Stimulated activated naive B cell treated with anti-CD40 and anti-IgM and Interleukin-4, amounts not matched to agents 10 μg/mL and 1 μg/mL and 100 μg/mL, for 72 hours (primary cell): ENCODE measurements at regions not wholly inside any gene's neighbourhood (a gene's known extent, or its start where the extent isn't known, plus 50 kb on each side); places are given as distances from the start of the nearest gene placed in this dataset.
"Not testable (repeated sequence)": the region's sequence is repeated elsewhere in the genome, so short reads cannot be mapped to it uniquely, and the experiment has no call there.

Experiments
- ATAC-seq, 2 donors: fragments of 150-1000 bp; cut with Tn5 transposase; replicated peaks; 2 replicates each; pipeline ENCODE4 v1.10.0; 2021; ENCODE audit warnings: moderate library complexity in 1 of 2
- DNase-seq: peaks from one replicate; pipeline ENCODE4 v3.0.0; 2021
- H3K27ac Mint-ChIP-seq: one replicate; pipeline ENCODE4 v1.8.0; 2022; ENCODE audit warnings: mild to moderate bottlenecking, mixed read lengths
- H3K27me3 Mint-ChIP-seq, 2 donors: one replicate each; pipeline ENCODE4 v1.8.0; 2022; ENCODE audit warnings: mixed read lengths in 2 of 2
- H3K36me3 Mint-ChIP-seq, 2 donors: one replicate each; pipeline ENCODE4 v1.8.0; 2022; ENCODE audit warnings: mixed read lengths in 2 of 2, mild to moderate bottlenecking in 1 of 2
- H3K4me1 Mint-ChIP-seq, 2 donors: one replicate each; pipeline ENCODE4 v1.8.0; 2022; ENCODE audit warnings: mixed read lengths in 2 of 2, mild to moderate bottlenecking in 1 of 2
- H3K4me3 Mint-ChIP-seq, 2 donors: one replicate each; pipeline ENCODE4 v1.8.0; 2022; ENCODE audit warnings: mild to moderate bottlenecking in 2 of 2, mixed read lengths in 2 of 2, moderate library complexity in 1 of 2
- H3K9me3 Mint-ChIP-seq, 2 donors: one replicate each; pipeline ENCODE4 v1.8.0; 2022; ENCODE audit warnings: mixed read lengths in 2 of 2, mild to moderate bottlenecking in 1 of 2

DNA sequence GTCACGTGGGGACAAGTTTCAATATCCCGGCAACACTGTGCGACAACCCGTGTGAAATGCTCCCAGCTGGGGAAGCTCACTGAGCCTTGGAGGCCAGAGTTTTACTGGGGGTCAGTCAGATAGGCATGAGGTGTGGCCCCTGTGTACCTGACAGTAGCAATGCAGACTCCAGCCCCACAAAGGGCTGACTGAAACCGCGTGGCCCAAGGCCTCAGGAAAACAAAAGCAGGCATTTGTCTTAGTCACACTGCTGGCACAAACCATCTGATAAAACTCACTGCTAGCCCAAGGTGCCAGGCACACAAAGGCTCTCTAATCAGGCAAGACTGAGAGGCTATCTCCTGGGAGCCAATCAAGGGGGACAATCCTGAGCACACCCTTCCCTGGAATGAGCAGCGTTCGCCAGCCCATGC lies 786.6 kb upstream of the RAB6C start:
- Mint-ChIP-seq H3K9me3 (no peaks in the 10 kb centered on the region), H3K27ac (no peak overlapping the region), H3K27me3 (peaks cover 5 to 11% of the 10 kb centered on the region in 2 donors), H3K36me3 (no peaks in the 10 kb centered on the region), H3K4me3 (no peak overlapping the region), H3K4me1 (no peaks in the 10 kb centered on the region)
- ATAC-seq (no peak), DNase-seq (no peak)

DNA sequence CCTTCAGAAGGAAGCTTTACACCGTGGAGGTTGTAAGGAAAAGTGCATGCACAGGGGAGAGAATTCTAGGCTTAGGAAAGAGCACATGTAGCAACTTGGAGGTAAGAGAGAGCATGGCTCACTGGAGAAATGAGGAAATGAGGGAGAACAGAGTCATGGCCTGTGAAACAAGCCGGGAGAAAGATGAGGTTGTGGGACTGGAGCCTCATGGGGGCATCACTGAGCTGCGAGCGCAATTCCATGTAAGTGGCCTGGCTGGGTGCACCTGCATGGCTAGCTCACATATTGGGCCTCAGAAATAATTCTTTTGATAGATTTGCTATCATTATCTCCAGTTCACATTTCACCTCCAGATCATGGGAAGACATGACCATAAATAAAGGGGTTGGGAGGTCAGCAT lies 785.5 kb upstream of the RAB6C start:
- Mint-ChIP-seq H3K4me1 (no peaks in the 10 kb centered on the region), H3K36me3 (no peaks in the 10 kb centered on the region), H3K9me3 (no peaks in the 10 kb centered on the region), H3K27me3 (peaks cover 4 to 11% of the 10 kb centered on the region in 2 donors), H3K27ac (no peak overlapping the region), H3K4me3 (no peak overlapping the region)
- ATAC-seq: no peak
- DNase-seq: no peak

DNA sequence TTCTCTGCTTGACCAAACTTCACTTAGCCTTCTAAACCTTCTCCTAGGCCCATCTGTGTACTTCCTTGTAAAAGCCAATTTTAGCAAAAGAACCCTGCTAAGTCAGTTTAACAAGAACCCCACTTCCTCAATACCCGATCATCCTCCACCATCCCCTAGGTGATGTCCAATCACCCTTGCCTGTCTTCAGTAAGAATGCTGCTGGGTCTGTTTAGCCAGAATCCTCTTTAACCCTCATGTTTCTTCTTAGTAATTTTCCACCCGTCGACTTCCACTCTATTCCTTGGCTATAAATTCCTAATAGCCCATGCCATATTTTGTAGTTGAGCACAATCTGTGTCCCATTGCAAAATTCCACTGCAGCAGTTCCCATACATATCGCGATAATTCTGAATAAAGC lies 780.0 kb upstream of the RAB6C start:
- Mint-ChIP-seq H3K27ac (no peak overlapping the region), H3K4me1 (no peaks in the 10 kb centered on the region), H3K4me3 (no peak overlapping the region), H3K27me3 (no peaks in the 10 kb centered on the region), H3K9me3 (no peaks in the 10 kb centered on the region), H3K36me3 (no peaks in the 10 kb centered on the region)
- no peak for DNase-seq
- ATAC-seq: no peak

DNA sequence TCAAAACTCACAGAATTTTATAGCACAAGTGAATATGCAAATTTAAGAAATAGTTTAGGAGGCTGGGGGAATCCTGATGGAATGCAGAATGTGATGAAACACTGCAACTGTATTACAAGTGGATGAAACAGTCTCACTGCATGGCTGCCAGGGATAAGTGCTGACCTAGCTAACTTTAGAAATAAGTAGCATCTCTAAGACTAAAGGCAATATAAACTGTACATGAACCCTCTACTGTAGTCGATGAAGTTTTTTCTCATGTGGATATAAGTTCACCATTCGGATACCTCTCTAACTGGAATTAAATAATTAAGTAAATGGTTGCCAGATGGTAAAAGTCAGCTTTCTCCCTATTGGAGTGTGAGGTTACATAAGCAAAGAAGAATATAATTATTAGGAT lies 777.8 kb upstream of the RAB6C start:
- peaks cover 13 to 15% of the 10 kb centered on the region in 2 donors for H3K27me3 Mint-ChIP-seq
- no peaks in the 10 kb centered on the region for H3K36me3 Mint-ChIP-seq
- no peaks in the 10 kb centered on the region for H3K9me3 Mint-ChIP-seq
- DNase-seq (no peak), ATAC-seq (no peak)
- no peak overlapping the region for H3K4me3 Mint-ChIP-seq
- no peaks in the 10 kb centered on the region for H3K4me1 Mint-ChIP-seq
- H3K27ac Mint-ChIP-seq: no peak overlapping the region

DNA sequence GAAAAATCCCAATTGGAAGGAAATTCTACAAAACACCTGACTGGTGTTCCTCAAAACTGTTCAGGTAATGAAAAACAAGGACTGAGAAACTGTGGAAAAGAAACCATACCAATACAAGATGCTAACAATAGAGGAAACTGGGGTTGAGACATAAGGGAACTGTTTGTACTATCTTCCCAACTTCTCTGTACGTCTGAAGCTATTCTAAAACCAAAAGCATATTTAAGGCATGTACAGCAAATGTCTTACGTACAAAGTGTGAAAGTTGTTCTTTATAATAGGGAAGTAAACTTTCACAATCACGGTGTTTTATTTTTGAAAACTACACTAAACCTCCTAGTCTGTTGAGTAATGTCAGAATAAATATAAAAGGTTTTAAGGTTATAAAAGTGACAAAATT lies 776.1 kb upstream of the RAB6C start:
- Mint-ChIP-seq H3K9me3 (no peaks in the 10 kb centered on the region), H3K4me1 (no peaks in the 10 kb centered on the region), H3K4me3 (no peak overlapping the region), H3K27me3 (peaks cover 15 to 26% of the 10 kb centered on the region in 2 donors), H3K36me3 (no peaks in the 10 kb centered on the region), H3K27ac (no peak overlapping the region)
- no peak for ATAC-seq
- DNase-seq: no peak

DNA sequence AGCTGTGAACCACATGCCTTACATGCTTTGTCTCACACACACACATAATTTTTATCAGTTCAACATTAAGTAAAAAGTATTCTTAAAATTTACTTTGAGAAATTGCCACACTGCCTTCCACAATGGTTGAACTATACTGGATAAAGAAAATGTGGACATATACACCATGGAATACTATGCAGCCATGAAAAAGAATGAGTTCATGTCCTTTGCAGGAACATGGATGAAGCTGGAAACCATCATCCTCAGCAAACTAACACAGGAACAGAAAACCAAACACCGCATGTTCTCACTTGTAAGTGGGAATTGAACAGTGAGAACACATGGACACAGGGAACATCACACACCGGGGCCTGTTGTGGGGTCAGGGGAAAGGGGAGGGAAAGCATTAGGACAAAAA lies 774.9 kb upstream of the RAB6C start:
- not testable (repeated sequence) for DNase-seq, H3K36me3 Mint-ChIP-seq, H3K9me3 Mint-ChIP-seq, H3K27ac Mint-ChIP-seq, H3K4me1 Mint-ChIP-seq, ATAC-seq, H3K4me3 Mint-ChIP-seq
- peaks cover 19 to 32% of the 10 kb centered on the region in 2 donors for H3K27me3 Mint-ChIP-seq

DNA sequence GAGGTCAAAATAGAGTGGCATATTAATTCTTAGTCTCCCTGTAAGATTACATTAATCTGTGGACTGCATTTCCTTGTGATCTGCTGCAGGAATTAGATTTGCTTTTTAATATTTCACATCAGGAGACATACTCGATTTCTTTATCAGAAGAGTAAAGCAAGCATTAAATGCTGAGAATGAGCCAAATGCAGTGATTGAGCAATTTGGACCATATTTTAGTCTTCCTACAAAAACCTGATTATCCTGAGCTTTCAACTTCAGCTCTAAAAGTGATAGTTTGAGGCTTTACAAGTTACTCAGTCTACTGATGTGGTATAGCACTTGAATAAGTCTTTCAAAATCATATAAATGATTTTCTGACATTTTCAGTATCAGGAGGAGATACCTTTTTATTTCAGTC lies 774.3 kb upstream of the RAB6C start:
- no peaks in the 10 kb centered on the region for H3K9me3 Mint-ChIP-seq
- no peak overlapping the region for H3K27ac Mint-ChIP-seq
- H3K36me3 Mint-ChIP-seq: no peaks in the 10 kb centered on the region
- H3K27me3 Mint-ChIP-seq: peaks cover 19 to 38% of the 10 kb centered on the region in 2 donors
- H3K4me1 Mint-ChIP-seq: no peaks in the 10 kb centered on the region
- ATAC-seq (no peak), DNase-seq (no peak)
- no peak overlapping the region for H3K4me3 Mint-ChIP-seq

DNA sequence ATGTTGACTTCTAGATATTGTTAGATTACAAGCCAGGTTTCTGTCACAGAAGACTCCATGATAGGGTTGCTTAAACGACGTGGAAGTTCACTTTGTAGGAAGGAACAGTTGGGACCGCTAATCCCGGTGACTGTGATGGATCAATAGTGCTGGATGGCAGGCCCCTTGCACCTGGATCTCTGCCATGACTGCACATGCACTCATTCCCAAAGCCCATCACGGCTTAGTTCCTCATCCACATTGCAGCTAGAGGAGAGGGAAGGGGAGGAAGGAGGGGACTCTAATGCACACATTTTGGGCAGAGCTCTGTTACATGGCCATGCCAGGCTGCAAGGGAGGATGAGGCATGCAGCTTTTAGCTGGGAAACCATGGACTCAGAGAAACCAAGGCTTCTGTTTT lies 773.7 kb upstream of the RAB6C start:
- Mint-ChIP-seq H3K4me1 (no peaks in the 10 kb centered on the region), H3K36me3 (no peaks in the 10 kb centered on the region), H3K27me3 (peaks cover 19 to 38% of the 10 kb centered on the region in 2 donors), H3K9me3 (no peaks in the 10 kb centered on the region), H3K4me3 (no peak overlapping the region), H3K27ac (no peak overlapping the region)
- DNase-seq: no peak
- ATAC-seq: no peak

DNA sequence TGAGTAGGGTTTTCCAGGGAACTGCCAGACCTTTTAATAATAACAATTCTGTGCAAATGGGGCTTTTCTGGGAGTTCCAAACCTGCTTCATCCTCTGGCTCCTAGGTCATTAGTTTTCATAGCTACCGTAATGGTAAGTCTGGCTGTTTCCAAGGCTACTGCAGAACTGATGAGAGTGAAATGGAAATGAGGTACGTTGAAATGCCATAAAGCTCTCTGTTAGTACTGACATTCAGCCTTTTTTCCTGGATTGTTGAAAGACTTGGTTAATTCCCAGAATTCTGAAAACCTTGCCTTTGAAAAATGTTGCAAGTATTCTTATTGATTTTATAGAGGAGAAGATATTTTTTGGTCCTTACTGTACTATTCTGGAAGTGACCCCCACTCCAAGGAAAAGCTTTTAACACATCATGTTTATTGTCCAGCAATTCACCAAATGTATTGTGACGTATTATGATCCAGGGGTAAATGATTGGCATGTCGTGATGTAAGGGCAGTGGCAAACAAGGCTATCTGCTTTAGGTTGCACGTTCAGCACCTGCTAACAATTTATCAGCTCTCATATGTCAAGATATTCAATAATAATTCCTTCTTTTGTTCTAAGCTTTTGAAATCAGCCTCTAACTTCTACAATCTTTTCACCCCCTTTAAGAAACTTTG lies 767.0 kb upstream of the RAB6C start:
- Mint-ChIP-seq H3K36me3 (no peaks in the 10 kb centered on the region), H3K4me3 (no peak overlapping the region), H3K27ac (no peak overlapping the region), H3K4me1 (no peaks in the 10 kb centered on the region), H3K9me3 (no peaks in the 10 kb centered on the region), H3K27me3 (peaks cover 13 to 44% of the 10 kb centered on the region in 2 donors)
- DNase-seq (no peak), ATAC-seq (no peak)

DNA sequence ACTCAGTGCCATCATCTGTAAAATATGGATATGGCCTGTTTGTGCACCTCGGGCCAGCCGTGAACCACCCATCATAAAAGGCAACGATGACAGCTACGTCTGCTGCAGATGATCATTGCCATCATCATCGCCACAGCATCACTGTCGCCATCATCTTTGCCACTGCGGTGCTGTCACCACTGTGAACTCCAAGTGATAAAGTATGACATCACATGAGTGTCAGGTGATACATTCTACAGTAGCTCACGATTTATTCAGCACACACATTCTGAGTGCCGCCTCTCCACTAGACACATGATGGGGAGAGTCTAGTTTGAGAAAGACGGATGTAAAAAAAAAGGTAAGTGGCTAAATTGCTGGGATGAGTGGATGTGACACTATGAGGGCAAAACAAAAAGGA lies 755.4 kb upstream of the RAB6C start:
- H3K9me3 Mint-ChIP-seq: no peaks in the 10 kb centered on the region
- H3K36me3 Mint-ChIP-seq: no peaks in the 10 kb centered on the region
- H3K27me3 Mint-ChIP-seq: peaks cover 7 to 12% of the 10 kb centered on the region in 2 donors

DNA sequence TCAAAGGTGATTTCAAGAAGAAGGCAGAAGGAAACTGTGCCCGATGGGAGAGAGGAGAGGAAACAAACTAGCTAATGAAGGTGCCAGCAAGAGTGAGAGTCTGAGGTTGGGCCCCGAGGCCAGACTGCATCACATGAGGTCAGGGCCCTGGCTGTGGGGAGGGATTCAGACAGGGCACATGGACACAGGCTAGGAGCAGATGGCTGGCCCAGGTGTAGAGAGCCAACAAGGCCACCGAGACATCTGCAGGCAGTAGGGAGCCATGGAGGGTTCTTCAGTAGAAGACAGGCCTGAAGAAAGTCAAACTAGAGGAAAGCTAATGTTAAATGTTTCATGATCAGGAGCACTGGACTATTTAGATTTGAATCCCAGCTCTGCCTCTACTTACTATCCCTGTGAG lies 755.0 kb upstream of the RAB6C start:
- DNase-seq (no peak), ATAC-seq (no peak)
- Mint-ChIP-seq H3K27ac (no peak overlapping the region), H3K9me3 (no peaks in the 10 kb centered on the region), H3K36me3 (no peaks in the 10 kb centered on the region), H3K4me3 (no peak overlapping the region), H3K4me1 (no peaks in the 10 kb centered on the region), H3K27me3 (peaks cover 7 to 12% of the 10 kb centered on the region in 2 donors)

More for the DNA sequence above, 755.4 kb upstream of the RAB6C start:
- no peak overlapping the region for H3K4me3 Mint-ChIP-seq
- ATAC-seq (no peak), DNase-seq (no peak)
- no peaks in the 10 kb centered on the region for H3K4me1 Mint-ChIP-seq
- no peak overlapping the region for H3K27ac Mint-ChIP-seq

DNA sequence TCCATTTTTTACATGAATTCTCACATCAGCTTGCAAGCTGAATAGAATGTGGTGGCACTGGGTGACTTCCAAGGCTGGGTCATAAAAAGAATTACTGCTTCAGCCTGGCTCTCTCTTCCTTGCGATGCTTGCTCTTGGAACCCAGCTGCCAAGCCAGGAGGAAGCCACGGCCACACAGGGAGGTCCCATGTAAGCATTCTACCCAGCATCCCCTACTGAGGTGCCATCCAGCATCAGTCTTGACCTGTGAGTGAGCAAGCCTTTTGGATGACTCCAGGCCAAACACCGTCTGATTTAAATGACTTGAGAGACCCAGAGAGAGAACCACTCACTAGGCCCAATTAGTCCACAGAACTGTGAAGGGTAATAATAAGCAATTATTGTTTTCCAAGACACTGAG lies 750.3 kb upstream of the RAB6C start:
- no peak for DNase-seq
- no peak overlapping the region for H3K4me3 Mint-ChIP-seq
- no peak overlapping the region for H3K27ac Mint-ChIP-seq
- no peaks in the 10 kb centered on the region for H3K36me3 Mint-ChIP-seq
- no peaks in the 10 kb centered on the region for H3K9me3 Mint-ChIP-seq
- no peaks in the 10 kb centered on the region for H3K4me1 Mint-ChIP-seq
- peaks cover 3 to 12% of the 10 kb centered on the region in 2 donors for H3K27me3 Mint-ChIP-seq
- ATAC-seq: no peak

DNA sequence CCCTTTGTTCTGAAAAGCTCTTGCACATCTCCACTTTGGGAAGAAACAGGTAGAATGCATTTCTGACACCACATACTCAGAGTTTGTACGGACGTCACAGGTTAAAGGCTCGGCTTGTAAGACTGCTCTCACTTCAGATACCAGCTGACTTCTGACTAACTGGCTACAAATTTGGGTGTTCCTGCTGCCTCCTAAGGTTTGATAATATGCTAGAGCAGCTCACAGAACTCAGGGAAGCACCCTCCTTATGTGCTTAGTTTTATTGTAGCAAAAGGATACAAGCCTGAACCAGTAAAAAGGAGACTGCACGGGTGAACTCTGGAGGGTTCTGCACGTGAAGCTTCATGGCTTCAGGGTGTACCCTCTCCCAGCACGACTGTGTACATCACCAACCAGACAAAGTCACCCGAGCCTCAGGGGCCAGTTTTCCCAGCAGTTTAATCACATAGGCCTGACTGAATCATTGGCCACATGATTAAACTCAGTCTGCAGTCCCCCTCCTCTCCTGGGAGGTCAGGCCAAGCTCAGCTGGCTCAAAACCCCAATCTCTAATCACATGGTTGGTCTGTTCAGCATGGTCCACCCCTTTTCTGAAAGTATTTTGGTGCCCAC lies 749.5 kb upstream of the RAB6C start:
- ATAC-seq (no peak), DNase-seq (no peak)
- Mint-ChIP-seq H3K27me3 (peaks cover 0 to 12% of the 10 kb centered on the region in 2 donors), H3K4me1 (no peaks in the 10 kb centered on the region), H3K4me3 (no peak overlapping the region), H3K27ac (no peak overlapping the region), H3K9me3 (no peaks in the 10 kb centered on the region), H3K36me3 (no peaks in the 10 kb centered on the region)

DNA sequence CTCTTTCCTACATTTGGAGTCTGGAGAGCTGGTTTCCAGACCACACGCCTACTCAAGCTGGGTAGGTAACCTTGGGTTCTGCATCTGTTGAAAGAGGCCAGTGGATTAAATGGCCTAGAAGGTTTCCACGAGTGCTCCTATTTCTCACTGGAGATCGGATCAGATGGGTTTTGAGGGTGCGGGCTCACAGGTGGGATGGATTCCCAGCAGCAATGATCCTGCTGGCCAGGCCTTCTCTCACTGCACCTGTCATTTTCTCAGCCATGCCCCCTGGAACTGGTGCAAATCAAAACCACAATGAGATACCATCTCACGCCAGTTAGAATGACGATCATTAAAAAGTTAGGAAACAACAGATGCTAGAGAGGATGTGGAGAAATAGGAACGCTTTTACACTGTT lies 747.5 kb upstream of the RAB6C start:
- H3K4me1 Mint-ChIP-seq: no peaks in the 10 kb centered on the region
- ATAC-seq (no peak), DNase-seq (no peak)
- no peak overlapping the region for H3K4me3 Mint-ChIP-seq
- H3K27ac Mint-ChIP-seq: no peak overlapping the region
- H3K36me3 Mint-ChIP-seq: no peaks in the 10 kb centered on the region
- H3K9me3 Mint-ChIP-seq: peaks cover 2 to 10% of the 10 kb centered on the region in 2 donors
- H3K27me3 Mint-ChIP-seq: peaks cover 0 to 6% of the 10 kb centered on the region in 2 donors

DNA sequence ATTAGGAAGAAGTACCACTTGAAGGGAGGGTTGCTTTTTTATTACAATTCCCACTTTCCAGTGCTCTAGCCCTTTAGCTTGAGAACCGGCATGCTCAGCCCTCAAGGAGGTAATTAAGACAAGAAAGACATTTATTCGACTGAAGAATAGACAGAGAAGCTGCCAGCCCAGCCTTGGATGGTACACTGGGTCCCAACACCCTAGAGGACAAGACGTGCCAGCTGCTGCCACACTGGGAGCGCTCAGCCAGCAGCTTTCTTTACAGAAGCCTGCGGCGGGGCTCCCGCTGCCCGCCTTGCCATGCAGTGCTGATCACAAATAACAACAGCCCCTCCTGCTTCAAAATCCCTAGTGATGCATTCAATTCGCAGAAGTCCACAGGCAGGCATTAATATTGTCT lies 746.3 kb upstream of the RAB6C start:
- no peak for DNase-seq
- no peaks in the 10 kb centered on the region for H3K27me3 Mint-ChIP-seq
- H3K4me3 Mint-ChIP-seq: no peak overlapping the region
- H3K4me1 Mint-ChIP-seq: no peaks in the 10 kb centered on the region
- no peak overlapping the region for H3K27ac Mint-ChIP-seq
- H3K9me3 Mint-ChIP-seq: peaks cover 2 to 10% of the 10 kb centered on the region in 2 donors
- no peak for ATAC-seq
- no peaks in the 10 kb centered on the region for H3K36me3 Mint-ChIP-seq
